ENCODE measurements at regions not wholly inside any gene's neighbourhood (a gene's known extent, or its start where the extent isn't known, plus 50 kb on each side); places are given as distances from the start of the nearest gene placed in this dataset.

DNA sequence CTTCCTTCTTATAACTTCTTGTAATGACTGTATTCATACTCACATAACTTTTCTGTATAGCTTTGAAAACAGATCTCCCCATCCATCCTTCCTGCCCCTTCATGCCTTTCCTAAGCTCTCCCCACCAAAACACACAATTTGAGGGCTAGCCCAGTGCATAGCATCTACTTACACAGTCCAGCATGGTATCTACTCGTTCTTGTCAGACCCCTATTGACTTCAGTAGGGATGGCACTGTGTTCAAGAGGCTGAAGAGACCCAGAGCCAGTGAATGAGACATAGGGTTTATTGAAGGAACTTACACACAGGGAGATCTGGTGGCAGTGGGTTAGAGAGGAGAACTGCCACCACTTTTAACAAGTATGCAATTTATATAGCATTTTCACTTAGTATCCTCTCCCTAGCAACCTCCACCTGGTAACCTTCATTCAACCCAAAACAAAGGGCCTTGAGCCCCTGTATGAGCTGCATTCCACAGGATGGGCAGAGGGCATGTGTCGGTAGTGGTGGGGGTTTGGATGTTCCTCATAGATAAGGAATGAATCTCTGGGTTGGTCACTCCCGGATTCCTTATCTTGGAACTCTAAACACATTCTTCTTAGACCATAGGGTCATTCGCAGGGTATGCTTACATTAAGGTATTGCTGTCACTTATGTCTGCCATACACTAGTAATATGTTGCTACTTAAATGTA, 64.9 kb upstream of the GNG12 start:
- Histone ChIP-seq H3K4me3 (replicated peaks in 1 of 2; ENCODE audit: low read depth in 1 of 2, low read length in 2 of 2) (no peak overlapping the region), H3K9me3 (ENCODE audit: control insufficient read depth in 1 of 2, insufficient read depth in 1 of 2, low read depth in 1 of 2, low read length in 2 of 2) (no peaks in the 10 kb centered on the region), H3K27ac (ENCODE audit: low read depth, low read length) (no peak overlapping the region), H3K79me2 (ENCODE audit: insufficient read depth, low read length) (no peaks in the 10 kb centered on the region), H3K4me1 (ENCODE audit: control insufficient read depth in 1 of 2, insufficient read depth in 2 of 2, low read length in 2 of 2) (no peaks in the 10 kb centered on the region), H3K9me2 (ENCODE audit: insufficient read depth) (no peaks in the 10 kb centered on the region), H3K27me3 (ENCODE audit: insufficient read depth, low read length) (no peaks in the 10 kb centered on the region), H3K4me2 (ENCODE audit: low read length) (no peak overlapping the region), H4K20me1 (ENCODE audit: insufficient read depth) (no peaks in the 10 kb centered on the region), H3K9ac (ENCODE audit: low read length) (no peak overlapping the region), H3K36me3 (ENCODE audit: control insufficient read depth in 1 of 2, insufficient read depth in 2 of 2, low read length in 2 of 2) (no peaks in the 10 kb centered on the region), H2AFZ (ENCODE audit: low read depth, low read length, poor library complexity, severe bottlenecking) (no peak overlapping the region)
- no TSS peak for BruUV-seq (replicated peaks)
- POLR2A ChIA-PET: no interaction called here
- TF ChIP-seq EZH2 (IDR thresholded peaks at IDR 0.05) (no peak), ZFX (IDR thresholded peaks at IDR 0.05) (no peak), TCF7L2 (IDR thresholded peaks at IDR 0.05; ENCODE audit: borderline replicate concordance, extremely low read depth, insufficient read depth, insufficient read length) (no peak), REST (IDR thresholded peaks at IDR 0.05; ENCODE audit: low read depth) (no peak), RAD21 (IDR thresholded peaks at IDR 0.05; ENCODE audit: low read depth) (no peak), ELF1 (IDR thresholded peaks at IDR 0.05; ENCODE audit: borderline replicate concordance, low read depth) (no peak), SP1 (IDR thresholded peaks at IDR 0.05; ENCODE audit: low read depth) (no peak), YY1 (IDR thresholded peaks at IDR 0.05; ENCODE audit: extremely low read depth, insufficient replicate concordance, low read depth, low read length) (no peak), POLR2A (IDR thresholded peaks at IDR 0.05; ENCODE audit: borderline replicate concordance, extremely low read depth, insufficient read depth, insufficient read length) (no peak), ZNF274 (IDR thresholded peaks at IDR 0.05; ENCODE audit: low read depth, low read length) (no peak), CTCF (IDR thresholded peaks at IDR 0.05 in 2 of 3, conservative IDR thresholded peaks at IDR 0.05 in 1 of 3; ENCODE audit: borderline replicate concordance in 1 of 3, insufficient read depth in 1 of 3, low read depth in 2 of 3, low read length in 2 of 3) (no peak), SRF (IDR thresholded peaks at IDR 0.05; ENCODE audit: low read depth) (no peak), JUND (IDR thresholded peaks at IDR 0.05) (no peak), SIN3A (IDR thresholded peaks at IDR 0.05; ENCODE audit: low read depth) (no peak)
- RAD21 ChIA-PET (ENCODE audit: low non-redundant PET in 1 of 2, low total read pairs in 2 of 2, uncharacterized antibody in 2 of 2, unreplicated experiment in 2 of 2): no interaction called here
- DNase-seq (ENCODE audit: low read depth, low spot score) (no peak), ATAC-seq (peak; percentile 34; the same call in 1 of the 2 replicates)
- CTCF ChIA-PET: no interaction called here
- intact Hi-C loops (cut with micrococcal nuclease): no loop called here
